ENCODE measurements at regions not wholly inside any gene's neighbourhood (a gene's known extent, or its start where the extent isn't known, plus 50 kb on each side); places are given as distances from the start of the nearest gene placed in this dataset.
A peak's percentile ranks its signal among the peaks of the same experiment; 100 is the strongest.
"Not testable (repeated sequence)": the region's sequence is repeated elsewhere in the genome, so short reads cannot be mapped to it uniquely, and the experiment has no call there.

DNA sequence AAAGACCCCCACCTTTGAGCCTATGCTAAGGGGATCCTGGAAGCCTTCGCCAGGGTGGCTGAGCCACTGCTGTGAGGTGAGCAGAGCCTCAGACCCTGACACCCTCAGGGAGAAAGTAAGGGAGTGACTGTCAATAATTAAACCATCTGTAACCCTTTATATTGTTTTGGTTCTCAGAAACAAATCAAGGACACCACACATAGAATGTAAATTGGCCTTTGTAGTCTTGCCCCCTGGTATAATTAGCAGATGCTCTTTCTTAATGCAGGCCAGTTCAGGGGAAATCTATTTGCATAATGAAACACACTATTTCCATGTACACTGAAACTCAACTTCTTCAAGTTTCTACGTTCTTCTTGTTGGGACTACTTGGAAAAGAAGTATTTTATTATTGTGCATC is 127.7 kb upstream of the EDNRB start:
- H3K36me3 Mint-ChIP-seq (ENCODE audit: unreplicated experiment), result no peaks in the 10 kb centered on the region
- H3K4me3 Mint-ChIP-seq (ENCODE audit: unreplicated experiment), result no peak overlapping the region
- H3K4me1 Mint-ChIP-seq (ENCODE audit: low read depth, unreplicated experiment), result peaks cover 12% of the 10 kb centered on the region
- H3K9me3 Mint-ChIP-seq (ENCODE audit: unreplicated experiment), result peaks cover 1% of the 10 kb centered on the region
- H3K27ac Mint-ChIP-seq (ENCODE audit: unreplicated experiment), result peak overlapping the region; percentile 69
- no peaks in the 10 kb centered on the region for H3K27me3 Mint-ChIP-seq (ENCODE audit: unreplicated experiment)
- no peak for DNase-seq
- TF ChIP-seq, protein P1, sequence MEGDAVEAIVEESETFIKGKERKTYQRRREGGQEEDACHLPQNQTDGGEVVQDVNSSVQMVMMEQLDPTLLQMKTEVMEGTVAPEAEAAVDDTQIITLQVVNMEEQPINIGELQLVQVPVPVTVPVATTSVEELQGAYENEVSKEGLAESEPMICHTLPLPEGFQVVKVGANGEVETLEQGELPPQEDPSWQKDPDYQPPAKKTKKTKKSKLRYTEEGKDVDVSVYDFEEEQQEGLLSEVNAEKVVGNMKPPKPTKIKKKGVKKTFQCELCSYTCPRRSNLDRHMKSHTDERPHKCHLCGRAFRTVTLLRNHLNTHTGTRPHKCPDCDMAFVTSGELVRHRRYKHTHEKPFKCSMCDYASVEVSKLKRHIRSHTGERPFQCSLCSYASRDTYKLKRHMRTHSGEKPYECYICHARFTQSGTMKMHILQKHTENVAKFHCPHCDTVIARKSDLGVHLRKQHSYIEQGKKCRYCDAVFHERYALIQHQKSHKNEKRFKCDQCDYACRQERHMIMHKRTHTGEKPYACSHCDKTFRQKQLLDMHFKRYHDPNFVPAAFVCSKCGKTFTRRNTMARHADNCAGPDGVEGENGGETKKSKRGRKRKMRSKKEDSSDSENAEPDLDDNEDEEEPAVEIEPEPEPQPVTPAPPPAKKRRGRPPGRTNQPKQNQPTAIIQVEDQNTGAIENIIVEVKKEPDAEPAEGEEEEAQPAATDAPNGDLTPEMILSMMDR (IDR thresholded peaks at IDR 0.05; ENCODE audit: partially characterized antibody, unreplicated experiment), result no peak

DNA sequence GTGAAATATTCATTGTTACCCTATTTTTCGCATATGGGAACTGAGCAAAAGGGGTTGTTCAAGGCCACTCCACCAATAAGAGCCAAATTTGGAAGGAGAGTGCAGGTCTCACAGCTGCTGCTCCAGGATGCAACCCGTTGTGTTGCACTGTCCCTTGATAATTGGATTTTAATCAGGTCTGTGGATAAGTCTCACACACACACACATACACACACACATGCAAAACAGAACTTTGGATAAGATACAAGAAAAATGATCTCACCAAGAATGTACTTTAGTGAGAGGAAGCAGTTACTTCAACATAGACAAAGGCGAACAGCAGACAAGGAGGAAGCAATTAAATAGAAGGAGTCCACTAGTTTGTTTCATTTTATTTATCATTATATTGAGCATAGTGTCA is 127.3 kb upstream of the EDNRB start:
- Mint-ChIP-seq H3K4me3 (ENCODE audit: unreplicated experiment) (no peak overlapping the region), H3K36me3 (ENCODE audit: unreplicated experiment) (no peaks in the 10 kb centered on the region), H3K27me3 (ENCODE audit: unreplicated experiment) (no peaks in the 10 kb centered on the region), H3K9me3 (ENCODE audit: unreplicated experiment) (peaks cover 1% of the 10 kb centered on the region), H3K27ac (ENCODE audit: unreplicated experiment) (peak overlapping the region; percentile 69), H3K4me1 (ENCODE audit: low read depth, unreplicated experiment) (peaks cover 12% of the 10 kb centered on the region)
- TF ChIP-seq, protein P1 (IDR thresholded peaks at IDR 0.05; ENCODE audit: partially characterized antibody, unreplicated experiment), result no peak
- no peak for DNase-seq

DNA sequence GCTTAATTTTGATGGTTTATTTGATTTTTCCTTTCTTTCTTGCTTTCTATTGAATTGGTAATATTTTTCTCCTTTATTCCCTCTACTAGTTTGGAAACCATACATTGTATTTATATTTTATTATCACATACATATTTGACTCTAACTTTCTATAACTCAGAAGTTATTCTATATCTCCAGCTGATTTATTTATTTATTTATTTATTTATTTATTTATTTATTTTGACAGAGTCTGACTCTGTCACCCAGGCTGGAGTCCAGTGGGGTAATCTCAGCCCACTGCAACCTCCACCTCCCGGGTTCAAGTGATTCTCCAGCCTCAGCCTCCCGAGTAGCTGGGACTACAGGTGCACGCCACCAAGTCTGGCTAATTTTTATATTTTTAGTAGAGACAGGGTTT is 122.7 kb upstream of the EDNRB start:
- H3K4me1 Mint-ChIP-seq (ENCODE audit: low read depth, unreplicated experiment), result peaks cover 13% of the 10 kb centered on the region
- not testable (repeated sequence) for H3K4me3 Mint-ChIP-seq (ENCODE audit: unreplicated experiment); H3K9me3 Mint-ChIP-seq (ENCODE audit: unreplicated experiment); H3K27me3 Mint-ChIP-seq (ENCODE audit: unreplicated experiment); H3K27ac Mint-ChIP-seq (ENCODE audit: unreplicated experiment); H3K36me3 Mint-ChIP-seq (ENCODE audit: unreplicated experiment); DNase-seq

DNA sequence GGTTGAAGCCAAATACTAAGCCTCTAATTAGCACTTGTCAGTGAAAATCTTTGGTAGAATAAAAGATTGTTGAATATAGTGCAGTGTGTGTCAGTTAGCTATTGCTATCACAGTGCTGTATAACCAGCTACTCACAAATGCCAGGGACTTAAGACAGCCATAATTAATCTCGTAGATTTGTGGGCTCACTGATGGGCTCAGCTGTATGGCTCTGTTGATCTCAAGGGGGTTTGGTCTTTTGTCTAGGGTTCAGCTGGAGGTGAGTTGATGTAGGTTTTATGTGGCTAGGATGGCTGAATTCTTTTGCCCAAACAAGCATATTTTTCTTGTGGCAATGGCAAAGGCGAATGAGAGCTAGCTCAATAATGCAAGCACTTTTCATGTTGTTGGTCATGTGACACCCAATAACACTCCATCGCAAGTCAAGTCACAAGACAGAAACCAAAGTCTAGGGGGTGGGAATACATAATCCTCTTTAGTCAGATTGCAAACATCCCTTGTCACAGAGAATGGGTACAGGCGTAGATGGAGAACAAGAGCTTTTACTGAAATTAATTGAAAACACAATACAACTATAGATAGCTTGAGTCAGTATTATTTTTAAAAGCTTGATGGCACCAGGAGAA is 121.7 kb upstream of the EDNRB start:
- TF ChIP-seq, protein P1 (IDR thresholded peaks at IDR 0.05; ENCODE audit: partially characterized antibody, unreplicated experiment), result no peak
- no peaks in the 10 kb centered on the region for H3K36me3 Mint-ChIP-seq (ENCODE audit: unreplicated experiment)
- H3K4me1 Mint-ChIP-seq (ENCODE audit: low read depth, unreplicated experiment), result peaks cover 8% of the 10 kb centered on the region
- H3K9me3 Mint-ChIP-seq (ENCODE audit: unreplicated experiment), result peaks cover 1% of the 10 kb centered on the region
- H3K27me3 Mint-ChIP-seq (ENCODE audit: unreplicated experiment), result no peaks in the 10 kb centered on the region
- H3K27ac Mint-ChIP-seq (ENCODE audit: unreplicated experiment), result no peak overlapping the region
- H3K4me3 Mint-ChIP-seq (ENCODE audit: unreplicated experiment), result no peak overlapping the region
- no peak for DNase-seq

DNA sequence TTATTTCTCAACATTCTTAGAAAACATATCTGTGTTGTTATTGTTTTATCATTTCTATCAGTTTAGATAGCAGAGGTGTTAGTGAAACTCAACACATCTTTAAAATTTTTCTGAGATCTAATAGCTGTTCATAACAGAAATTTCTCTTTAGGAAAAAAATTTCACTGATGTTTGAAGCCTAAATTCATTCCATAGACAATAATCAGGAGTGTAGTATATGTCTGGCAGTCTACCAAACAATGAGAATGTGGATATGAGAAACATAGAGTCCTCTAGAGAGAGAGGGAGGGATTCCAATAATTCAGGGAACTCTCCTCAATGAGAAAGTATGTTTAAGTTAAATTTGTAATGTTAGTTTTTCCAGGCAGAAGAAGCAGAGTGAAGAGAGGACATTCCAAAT is 118.2 kb upstream of the EDNRB start:
- Mint-ChIP-seq H3K4me3 (ENCODE audit: unreplicated experiment) (no peak overlapping the region), H3K27me3 (ENCODE audit: unreplicated experiment) (no peaks in the 10 kb centered on the region), H3K9me3 (ENCODE audit: unreplicated experiment) (no peaks in the 10 kb centered on the region), H3K4me1 (ENCODE audit: low read depth, unreplicated experiment) (peaks cover 8% of the 10 kb centered on the region), H3K27ac (ENCODE audit: unreplicated experiment) (no peak overlapping the region), H3K36me3 (ENCODE audit: unreplicated experiment) (no peaks in the 10 kb centered on the region)
- TF ChIP-seq, protein P1 (IDR thresholded peaks at IDR 0.05; ENCODE audit: partially characterized antibody, unreplicated experiment), result no peak
- no peak for DNase-seq

Data from glutamatergic neuron (in vitro differentiated cells).